Islet precursor cell (in vitro differentiated cells): ENCODE measurements at regions not wholly inside any gene's neighbourhood (a gene's known extent, or its start where the extent isn't known, plus 50 kb on each side); places are given as distances from the start of the nearest gene placed in this dataset.

ENCODE experiments used
- DNase-seq: peaks from one replicate; pipeline ENCODE4 v3.0.0-alpha.2; 2018

DNA sequence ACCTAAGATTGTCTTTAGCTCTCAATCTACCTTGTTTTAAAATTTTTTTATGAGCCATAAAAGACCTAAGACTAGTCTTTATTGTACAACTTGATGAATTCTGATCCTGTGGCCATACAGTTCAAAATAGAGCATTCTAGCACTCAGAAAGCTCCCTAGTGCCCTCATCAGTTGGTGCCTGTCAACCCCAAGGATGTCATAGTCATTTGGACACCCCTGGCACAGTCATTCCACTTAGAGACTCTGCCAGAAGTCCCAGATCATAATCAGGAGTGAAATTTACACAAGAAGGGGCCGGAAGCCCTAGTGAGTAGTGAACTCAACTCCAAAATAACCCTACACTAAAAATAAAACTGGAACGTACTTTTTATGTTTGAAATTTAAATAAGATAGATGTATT lies 80.0 kb upstream of the INSIG1 start:
- no peak for DNase-seq

DNA sequence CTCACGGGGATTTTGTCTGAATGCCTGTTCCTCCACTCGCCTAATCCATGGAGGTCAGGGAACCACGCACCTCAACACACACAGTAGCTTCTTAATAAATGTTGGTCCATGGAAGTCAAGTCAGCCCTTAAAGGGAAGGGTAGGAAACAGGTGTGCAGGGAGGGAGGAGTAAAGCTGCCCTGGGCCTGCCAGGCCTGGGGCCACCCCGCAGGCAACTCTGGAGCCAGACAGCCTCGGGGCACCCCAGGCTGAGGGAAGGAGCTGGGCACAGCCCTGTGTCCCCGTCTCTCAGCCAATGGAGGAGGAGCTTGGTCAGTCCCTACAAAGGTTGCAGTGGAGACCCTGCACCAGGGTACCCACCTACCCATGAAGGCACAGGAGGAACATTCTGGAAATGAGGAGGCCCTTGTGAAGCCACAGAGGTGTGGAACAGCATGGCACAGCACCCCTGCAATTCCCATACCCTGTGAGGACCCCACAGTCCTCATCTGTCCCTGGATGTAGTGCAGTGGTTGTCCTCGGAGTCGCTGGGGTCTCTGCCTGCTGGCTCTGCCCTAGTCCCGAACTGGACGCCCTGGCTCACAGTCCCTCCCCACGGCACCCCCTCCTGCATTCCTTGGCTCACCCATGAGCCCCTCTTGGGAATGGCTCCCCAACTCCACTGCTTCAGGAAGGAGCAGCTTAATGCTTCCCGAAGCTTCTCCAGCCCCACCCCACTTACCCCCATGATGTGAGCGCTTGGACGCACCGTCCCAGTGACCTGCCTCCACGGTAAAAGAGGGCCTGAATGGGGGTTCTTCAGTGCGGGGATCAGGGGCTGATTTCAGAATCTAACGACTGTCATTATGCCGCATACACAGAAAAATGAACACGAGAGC lies 79.2 kb upstream of the INSIG1 start:
- DNase-seq = no peak

DNA sequence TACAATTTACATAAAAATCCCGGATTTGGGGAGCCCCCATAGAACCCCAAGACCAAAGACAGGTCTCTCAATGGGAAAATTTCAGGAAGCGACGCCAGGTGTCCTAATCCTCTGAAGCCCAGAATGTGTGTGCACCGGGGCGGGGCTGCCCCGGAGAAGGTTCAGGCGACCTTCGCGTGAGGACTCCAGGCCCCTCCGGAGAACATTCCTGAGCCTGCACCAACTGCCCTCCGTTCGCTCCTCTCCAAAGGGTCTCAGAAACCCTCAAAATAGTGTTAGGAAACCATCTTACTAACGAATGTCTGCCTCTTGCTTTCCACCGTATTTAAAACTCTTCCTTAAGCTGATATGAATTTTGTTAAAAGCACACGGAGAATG lies 78.5 kb upstream of the INSIG1 start:
- no peak for DNase-seq

DNA sequence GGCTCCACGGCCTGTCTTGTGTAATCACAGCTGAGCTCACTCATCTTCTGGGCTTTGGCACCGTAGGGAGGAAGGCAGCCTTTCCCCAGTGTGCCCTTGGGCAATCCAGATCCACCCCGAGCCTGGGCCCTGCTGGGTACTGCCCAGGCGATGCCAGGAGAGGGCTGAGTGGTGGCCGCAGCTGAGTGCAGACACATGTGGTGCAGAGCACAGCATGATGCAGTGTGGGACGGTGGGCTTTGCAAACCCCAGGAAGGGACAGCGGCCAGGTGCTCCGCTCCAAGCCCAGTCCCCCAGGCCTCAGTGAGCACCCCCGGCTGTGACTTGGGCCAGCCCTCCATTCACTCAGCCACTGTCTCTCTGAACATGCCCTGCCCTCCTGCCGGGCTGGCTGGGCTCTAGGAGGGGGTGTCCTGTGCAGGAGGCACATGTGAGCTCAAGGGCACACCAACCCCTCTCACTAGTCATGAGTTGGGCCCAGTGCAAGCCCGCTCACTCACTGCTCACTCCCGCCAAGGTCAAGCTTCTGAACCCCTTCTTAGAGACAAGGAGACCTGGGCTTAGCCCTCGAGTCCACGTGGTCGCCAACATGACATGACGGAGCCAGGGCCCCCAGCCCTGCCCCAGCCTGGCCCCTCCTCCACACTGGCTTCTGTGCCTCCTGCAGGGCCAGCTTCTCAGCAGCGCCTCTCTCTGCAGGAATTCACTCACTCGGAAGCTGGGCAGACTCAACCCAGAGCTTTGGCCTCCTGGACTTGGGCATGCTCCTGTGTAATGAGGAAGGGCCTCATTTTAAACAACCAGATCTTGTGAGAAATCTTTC lies 77.5 kb upstream of the INSIG1 start:
- no peak for DNase-seq

DNA sequence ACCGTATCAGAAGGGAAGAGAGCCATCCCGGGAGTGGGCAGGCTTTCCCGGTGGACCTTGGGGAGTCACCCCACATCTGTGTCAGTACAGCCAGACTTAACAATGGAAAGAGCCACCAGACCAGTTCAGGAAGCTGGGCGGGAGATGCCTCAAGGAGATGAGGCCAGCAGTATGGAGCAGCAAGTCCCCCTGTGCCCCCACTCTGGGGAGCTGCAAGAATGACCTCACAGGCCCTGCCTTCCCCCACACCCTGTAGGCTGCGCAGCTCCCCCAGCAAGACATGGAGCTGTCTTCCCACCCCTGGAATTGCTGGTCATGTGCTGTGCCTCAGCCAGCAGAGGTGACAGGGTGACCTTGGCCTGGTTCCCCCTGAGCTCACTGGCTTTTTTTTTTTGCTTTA lies 76.8 kb upstream of the INSIG1 start:
- no peak for DNase-seq

DNA sequence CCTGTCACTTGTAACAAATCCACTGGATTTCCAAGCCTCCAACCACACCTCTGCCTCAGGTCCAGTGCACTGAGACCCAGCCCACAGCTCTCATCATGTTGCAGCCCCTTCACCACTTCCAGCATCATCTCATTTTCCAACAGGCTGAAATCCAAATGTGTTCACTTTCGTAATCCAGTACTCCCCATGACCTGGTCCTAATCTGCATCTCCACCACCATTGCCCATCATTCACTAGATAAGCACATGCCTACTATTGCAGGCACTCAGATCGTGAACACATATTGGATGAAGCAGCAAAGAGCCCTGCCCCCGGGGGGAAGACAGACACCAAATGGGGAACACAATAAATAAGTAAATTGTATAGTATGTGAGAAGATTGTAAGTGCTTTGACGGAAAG lies 76.1 kb upstream of the INSIG1 start:
- no peak for DNase-seq

DNA sequence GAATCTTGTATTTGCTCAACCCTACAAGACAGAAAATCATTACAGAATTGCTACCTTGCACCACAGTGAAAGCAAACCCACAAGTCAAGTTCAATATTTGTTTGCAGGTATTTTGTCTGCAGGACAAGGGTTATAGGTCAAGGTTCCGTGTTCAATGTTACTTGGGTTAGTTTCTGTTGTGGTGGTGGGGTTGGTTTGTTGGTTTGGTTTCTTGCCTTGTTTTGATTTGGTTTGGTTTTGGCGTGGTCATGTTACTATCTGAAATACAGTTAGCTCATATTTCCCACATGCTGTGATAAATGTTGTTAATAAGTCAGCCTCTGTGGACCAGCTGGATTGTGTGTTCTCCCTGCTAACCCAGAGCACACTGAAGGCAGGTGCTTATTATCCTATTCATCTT lies 75.6 kb upstream of the INSIG1 start:
- no peak for DNase-seq

DNA sequence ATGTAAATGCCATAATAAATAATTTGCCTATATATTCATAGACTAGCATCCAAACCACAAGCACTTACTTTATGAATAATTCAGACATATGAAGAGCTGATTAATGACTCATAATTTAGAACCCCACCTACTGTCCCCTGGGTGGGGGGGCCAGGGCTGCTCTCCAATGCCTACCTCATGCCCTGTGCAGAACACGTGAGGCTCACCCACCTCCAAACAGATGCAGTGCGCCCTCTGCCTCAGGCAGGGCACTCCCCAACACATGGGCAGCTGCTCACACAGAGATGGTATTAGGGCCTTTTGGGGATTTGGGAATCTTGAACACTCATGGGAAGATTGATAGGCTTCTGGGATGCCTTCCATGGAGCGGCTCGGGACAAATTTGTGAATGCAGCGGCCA lies 75.1 kb upstream of the INSIG1 start:
- DNase-seq = no peak

DNA sequence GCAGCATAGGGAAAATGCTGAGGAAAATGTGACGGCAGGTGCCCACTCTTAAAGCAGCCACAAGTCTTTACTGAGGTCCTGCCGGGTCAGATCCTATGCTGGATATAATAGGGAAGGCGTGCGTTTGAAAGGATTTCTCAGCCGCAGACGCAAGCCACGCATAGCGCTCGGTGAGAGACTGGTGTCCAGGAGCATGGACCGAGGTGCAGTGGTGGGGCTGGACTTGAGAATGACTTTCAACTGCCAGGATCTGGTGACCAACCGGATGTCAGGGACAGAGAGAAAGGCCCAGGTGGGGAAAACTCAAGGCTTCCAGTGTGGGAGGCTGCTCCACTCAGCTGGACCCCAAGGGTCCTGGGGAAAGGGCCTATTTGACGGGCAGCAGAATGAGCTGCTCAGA lies 74.7 kb upstream of the INSIG1 start:
- no peak for DNase-seq

DNA sequence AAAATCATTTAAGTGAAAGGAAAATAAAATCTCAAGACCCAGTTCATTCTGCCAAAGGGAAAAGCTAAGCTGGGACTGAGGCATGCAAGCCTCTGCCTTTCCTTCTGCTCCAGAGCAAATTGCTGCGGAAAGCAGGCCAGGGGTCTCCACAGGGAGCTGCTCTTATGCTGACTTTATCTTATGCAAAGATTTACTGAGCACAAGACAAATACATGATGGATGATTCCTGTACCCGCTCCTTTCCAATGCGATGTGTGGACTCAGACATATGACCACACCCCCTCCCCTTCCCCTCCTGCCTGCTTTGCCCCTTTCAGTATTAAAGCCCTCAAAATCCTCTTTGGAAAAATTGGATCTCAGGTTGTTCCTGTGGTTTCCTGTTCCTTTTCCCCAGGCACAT lies 74.2 kb upstream of the INSIG1 start:
- no peak for DNase-seq

DNA sequence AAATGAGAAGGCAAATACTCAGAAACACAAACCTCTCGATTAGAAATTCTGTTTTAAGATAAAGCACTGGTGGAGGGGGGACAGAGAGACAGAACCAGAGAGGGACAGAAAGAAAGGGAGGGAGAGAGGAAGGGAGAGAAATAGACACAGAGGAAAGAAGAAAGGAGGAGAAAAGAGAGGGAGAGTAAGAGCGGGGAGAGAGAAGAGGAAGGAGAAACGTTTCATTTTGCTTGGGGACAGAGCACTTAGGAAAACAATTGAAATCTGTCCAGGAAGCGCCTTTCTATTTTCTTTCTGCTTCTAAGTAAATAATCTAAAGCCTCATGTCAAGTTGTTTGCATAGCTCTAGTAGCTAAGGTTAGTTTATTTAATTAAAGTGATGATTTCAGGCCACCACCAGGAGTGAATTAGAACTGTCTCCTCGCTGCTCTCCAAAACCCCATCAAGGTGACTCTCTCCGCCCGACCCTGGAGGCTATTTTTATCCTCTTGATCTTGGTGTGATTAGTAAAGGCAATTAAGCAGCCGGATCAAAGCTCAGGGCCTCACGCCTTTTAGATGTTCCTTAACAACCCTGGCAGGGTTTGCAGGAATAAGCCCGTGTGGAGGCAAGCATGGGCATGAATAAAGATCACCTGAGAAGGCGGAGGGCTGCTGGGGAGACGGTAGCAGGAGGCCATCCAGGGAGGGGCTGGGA lies 73.4 kb upstream of the INSIG1 start:
- DNase-seq = no peak

DNA sequence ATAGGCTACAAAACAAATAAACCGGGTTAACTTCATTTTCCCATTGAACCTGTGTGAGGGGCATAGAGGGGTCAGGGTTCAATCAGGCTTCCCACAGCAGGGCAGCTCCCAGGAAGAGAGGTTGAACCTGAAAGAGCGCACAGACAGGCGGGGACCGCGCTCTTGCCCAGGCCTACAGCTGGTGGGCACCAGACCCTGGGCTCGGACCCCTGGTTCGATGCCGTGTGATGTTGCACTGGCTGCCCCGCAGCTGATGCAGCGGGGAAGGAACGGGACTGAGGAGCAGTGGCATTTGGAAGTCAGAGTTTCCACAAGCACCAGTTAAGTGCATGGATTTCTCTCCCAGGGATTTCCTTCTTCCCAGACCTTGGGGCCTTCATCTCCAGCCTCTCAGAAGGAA lies 72.6 kb upstream of the INSIG1 start:
- no peak for DNase-seq

DNA sequence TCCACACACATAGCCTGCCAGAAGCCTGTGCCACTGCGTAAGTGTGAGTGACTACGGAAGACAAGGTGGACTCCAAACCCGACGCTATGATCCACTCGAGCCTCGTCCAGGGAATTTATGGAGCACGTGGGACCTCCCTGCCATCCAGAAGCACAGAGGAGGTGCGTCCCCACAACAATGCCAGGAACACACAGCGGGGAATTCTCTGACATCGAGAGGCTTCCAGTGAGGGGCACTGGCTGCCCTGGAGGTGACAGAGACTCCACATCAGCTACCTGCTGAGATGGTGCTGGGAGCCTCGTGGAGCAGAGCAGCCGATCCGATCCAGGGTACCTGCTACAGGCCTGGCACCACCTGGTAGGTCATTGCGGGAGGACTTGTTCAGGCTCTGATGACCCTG lies 72.2 kb upstream of the INSIG1 start:
- DNase-seq = no peak

DNA sequence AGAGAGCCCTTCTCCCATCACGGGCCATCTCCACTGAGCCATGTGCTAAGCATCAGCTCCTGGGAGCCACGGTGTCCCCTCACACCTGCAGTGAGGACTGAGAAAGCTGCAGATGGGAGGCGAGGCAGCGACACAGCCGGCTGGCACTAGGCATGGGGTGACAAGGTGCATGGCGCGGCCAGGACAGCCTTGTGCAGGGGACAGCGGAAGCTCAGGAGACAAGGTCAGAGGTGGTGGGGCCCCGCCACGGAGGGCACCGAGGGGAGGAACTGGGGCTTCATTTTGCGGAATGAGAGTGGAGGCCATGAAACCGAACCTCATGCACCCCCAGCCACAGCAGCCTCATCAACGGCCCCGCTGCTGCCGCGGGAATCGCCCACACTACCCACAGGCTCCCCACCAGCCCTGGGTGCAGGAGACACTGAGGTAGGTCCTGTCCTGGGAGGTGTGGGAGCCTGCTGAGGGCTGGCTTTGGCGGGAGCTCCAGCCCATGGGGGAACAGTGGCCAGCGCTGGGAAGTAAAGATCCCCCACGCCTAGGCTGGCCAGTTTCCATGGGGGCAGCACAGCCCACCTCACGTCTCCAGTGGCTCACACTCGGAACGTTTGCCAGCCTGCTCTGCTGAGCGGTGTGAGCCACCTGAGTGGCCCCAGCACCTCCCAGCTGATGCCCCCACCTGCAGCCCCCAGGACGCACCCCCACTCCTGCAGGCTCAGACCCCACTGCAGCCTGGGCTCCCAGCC lies 71.2 kb upstream of the INSIG1 start:
- no peak for DNase-seq

DNA sequence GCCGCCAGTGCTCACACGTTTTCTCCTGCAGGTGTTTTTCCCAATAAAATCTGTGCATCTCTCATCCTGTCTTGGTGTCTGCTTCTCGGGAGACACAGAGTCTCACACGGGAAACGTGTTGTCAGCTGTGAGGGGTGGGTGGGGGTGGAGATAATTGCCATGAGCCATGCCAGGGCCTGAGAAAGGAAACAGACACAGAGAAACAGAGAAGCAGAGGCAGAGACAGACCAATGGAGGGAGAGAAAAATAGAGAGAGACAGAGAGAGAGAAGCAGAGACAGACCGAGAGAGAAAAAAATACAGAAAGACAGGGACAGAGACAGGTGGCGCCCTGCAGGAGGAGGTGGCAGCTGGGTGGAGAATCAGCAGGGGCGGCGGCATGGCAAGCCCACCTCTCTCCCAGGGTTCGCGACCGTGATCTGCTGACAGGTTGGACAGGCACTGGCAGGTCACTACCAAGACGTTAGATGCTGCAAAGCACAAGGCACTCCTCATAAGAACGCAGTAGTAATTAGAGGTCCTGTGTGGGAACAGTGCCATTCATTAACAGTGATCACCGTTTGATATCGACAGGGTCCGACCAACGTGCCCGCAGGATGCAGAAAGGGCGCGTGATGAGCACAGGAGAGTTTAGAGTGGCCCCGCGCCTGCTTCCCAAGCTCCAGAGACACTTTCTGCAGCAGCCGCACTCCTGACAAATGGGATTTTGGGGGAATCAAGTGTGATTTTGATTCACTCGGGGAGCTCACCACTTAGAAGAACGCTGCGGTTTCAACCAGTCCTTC lies 70.5 kb upstream of the INSIG1 start:
- no peak for DNase-seq

DNA sequence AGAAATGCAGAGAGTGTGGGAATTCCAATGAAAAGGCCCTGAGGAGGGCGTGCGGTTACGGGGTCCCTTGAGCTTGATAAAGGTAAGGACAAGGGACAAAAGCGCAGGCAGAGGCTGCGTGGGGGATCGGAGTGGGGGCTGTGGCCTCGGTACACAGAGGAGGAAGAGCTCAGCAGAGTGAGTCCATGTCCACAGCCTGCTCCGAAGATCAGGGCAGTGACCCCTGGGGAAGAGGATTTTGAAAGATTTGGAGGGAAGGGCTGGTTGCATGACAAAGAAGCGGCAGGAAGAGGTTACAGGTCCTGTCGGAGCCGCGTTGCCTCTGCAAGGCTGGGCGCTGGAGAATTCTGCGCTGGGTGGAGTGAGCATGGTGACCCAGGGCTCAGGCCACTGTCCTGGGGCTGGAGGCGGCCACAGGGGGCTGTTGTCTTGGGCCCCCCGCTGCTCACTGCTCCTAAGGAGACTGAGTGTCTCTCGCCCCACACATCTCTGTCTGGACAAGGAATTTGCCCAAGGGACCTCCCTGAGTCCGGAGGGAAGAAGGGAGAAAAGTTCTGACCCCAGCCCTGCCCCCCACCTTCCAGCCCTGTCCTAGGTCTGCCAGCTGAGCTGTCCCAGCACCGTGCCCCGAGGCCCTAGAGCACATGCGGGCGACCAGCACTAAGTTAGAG lies 69.8 kb upstream of the INSIG1 start:
- no peak for DNase-seq

DNA sequence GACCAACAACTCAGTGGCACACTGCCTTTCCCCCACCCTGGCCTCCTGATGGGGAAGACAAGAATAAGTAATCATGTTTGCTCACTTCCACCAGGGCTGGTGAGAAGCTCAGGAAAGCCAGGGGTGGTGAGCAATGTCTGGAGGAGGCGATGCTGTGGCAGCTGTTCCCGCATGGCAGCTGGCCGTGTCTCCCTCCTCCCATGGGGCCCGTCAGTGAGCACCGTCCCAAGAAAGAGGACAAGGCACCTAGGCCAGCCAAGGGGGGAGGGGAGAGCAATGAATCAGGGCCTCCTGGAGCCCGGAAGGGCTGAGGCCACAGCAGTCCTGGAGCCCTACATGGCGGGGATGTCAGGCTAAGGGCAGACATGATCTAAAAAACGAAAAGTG lies 69.2 kb upstream of the INSIG1 start:
- no peak for DNase-seq

DNA sequence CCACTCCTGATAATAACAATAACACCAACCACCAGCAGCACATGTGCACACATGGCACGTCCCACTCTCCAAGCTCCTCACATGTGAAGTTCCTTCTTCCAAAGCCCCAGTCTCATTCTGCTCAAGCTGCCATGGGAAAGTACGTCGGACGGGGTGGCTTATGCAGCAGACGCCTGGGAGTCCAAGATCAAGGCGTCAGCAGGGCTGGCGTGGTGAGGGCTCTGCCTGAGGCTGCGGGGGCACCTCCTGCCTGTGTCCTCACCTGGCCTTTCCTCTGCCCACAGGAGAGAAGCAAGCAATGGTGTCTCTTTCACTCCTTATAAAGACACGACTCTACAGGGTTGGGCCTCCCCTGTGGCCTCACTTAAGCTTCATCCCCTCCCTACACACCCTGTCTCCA lies 68.8 kb upstream of the INSIG1 start:
- no peak for DNase-seq

DNA sequence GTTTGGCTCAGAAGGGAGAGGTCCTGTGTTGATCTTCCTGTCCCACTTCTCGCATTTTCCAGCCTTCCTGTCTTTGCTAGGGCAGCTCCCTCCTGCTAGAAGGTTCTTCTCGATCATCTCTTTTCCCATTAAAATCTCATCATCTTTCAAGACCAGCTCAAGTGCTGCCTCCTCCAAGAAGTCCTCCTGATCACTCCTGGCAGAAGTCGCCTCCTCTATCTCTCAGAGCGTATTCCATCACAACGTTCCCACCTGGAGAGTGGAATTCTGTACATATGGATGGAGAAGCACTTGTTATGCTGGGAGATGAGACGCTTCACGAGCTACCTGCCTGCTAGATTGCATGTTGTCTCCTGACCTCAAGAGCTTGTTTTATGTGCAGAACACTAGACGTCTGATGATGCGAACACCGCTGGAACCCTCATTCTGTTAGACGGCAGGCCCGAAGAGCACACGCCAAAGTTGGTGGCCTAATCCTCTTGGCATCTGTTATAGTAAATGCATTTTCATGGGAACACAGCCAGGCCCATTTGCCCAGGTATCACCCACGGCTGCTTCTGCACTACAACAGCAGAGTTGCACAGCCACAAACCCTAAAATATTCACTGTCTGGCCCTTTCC lies 68.0 kb upstream of the INSIG1 start:
- no peak for DNase-seq

DNA sequence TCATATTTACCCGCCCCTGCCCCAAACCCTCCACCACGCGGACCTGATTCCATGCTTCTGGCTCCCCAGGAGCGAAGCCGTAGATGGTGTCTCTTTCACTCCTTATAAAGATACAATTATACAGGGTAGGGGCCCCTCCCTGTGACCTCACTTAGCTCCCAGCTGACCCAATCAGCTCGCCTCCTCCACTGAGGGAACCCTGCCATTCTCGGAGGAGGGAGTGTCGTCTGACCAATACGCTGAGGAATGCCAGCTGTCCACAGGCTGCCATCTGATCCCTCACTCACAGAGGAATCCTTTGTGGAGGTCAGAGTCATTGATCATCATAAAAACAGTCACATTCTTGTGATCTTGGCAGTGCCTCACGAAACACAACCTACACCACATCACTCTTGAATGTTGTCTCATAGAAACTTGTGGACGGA lies 67.5 kb upstream of the INSIG1 start:
- DNase-seq = peak; percentile 95

DNA sequence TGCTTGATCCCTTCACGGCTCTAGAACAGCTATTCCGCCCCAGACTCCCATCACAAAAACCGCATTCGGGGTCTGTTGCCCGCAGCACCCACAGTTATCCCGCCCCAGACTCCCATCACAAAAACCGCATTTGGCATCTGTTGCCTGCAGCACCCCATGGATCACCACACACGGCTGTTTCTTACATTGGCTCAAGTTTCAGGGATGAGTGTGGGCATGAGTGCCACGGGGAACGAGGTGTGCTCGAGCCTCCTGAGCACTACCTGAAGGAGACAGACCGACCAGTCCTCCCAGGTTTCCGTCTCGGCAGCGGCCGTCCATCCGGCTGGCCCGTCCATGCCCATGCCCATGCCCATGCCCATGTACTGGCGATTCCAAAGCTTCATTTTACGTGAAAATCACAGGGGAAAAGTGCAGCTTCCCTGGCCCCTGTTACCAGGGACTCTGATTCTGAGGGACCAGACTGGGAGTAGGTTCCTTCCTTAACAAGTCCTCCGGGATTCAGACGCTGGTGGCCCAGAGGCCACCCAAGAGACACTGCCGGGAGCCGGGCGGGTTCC lies 66.4 kb upstream of the INSIG1 start:
- no peak for DNase-seq
